B cell (primary cell): ENCODE measurements at regions not wholly inside any gene's neighbourhood (a gene's known extent, or its start where the extent isn't known, plus 50 kb on each side); places are given as distances from the start of the nearest gene placed in this dataset.

Source experiments
- EZH2 ChIP-seq: IDR thresholded peaks from 2 replicates; pipeline ENCODE4 v1.6.1; 2012; ENCODE audit warnings: borderline replicate concordance, low read depth, mild to moderate bottlenecking, moderate library complexity, low read length; ENCODE audit not compliant: insufficient read depth, poor library complexity, severe bottlenecking
- TF ChIP-seq, protein P1 (sequence below): fragments of 200-600 bp; IDR thresholded peaks from one replicate; pipeline ENCODE4 v1.8.0; 2022; ENCODE audit warnings: antibody characterized with exemption, mild to moderate bottlenecking

DNA sequence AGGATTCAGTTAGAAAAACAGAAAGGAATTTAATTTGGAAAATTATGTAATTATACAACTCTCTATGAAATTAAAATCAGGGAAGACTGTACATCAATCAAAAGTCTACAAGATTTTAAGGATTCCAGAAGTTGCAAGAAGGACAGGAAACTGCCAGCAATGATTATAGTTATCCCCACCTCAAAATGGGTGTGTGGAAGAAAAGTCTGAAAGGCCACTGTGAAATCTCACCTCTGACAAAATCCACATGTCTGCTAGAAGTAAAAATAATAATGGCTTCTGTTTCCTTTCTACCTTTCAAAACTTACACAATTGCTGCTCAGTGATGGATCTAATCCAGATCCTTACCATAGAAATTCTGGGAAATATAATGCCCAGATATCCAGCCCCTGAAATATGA is 708.1 kb upstream of the ADGRL4 start:
- TF ChIP-seq, protein P1, sequence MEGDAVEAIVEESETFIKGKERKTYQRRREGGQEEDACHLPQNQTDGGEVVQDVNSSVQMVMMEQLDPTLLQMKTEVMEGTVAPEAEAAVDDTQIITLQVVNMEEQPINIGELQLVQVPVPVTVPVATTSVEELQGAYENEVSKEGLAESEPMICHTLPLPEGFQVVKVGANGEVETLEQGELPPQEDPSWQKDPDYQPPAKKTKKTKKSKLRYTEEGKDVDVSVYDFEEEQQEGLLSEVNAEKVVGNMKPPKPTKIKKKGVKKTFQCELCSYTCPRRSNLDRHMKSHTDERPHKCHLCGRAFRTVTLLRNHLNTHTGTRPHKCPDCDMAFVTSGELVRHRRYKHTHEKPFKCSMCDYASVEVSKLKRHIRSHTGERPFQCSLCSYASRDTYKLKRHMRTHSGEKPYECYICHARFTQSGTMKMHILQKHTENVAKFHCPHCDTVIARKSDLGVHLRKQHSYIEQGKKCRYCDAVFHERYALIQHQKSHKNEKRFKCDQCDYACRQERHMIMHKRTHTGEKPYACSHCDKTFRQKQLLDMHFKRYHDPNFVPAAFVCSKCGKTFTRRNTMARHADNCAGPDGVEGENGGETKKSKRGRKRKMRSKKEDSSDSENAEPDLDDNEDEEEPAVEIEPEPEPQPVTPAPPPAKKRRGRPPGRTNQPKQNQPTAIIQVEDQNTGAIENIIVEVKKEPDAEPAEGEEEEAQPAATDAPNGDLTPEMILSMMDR = no peak
- no peak for TF ChIP-seq EZH2
